SJSA1 (cell line): ENCODE measurements at regions not wholly inside any gene's neighbourhood (a gene's known extent, or its start where the extent isn't known, plus 50 kb on each side); places are given as distances from the start of the nearest gene placed in this dataset.

Experiments used
- DNase-seq, 2 experiments: peaks; one replicate each; pipeline ENCODE4 v3.0.0-alpha.2; 2015 to 2020; ENCODE audit warnings: low spot score in 2 of 2, low read depth in 1 of 2
- H3K27ac ChIP-seq: fragments of 250-450 bp; sonication (Bioruptor Pico); 2 replicates; pipeline ENCODE4 v1.5.1; 2020; ENCODE audit warnings: mild to moderate bottlenecking, moderate library complexity
- H3K27me3 ChIP-seq: fragments of 250-450 bp; sonication (Bioruptor Pico); replicated peaks from 2 replicates; pipeline ENCODE4 v1.5.1; 2020; ENCODE audit warnings: mild to moderate bottlenecking, moderate library complexity
- H3K36me3 ChIP-seq: fragments of 250-450 bp; sonication (Bioruptor Pico); 2 replicates; pipeline ENCODE4 v1.5.1; 2020; ENCODE audit warnings: mild to moderate bottlenecking
- H3K4me1 ChIP-seq: fragments of 250-450 bp; sonication (Bioruptor Pico); replicated peaks from 2 replicates; pipeline ENCODE4 v1.6.1; 2021; ENCODE audit warnings: mild to moderate bottlenecking
- H3K4me3 ChIP-seq: fragments of 250-450 bp; sonication (Bioruptor Pico); 2 replicates; pipeline ENCODE4 v1.5.1; 2020; ENCODE audit warnings: mild to moderate bottlenecking
- H3K9me3 ChIP-seq: fragments of 250-450 bp; sonication (Bioruptor Pico); replicated peaks from 2 replicates; pipeline ENCODE4 v1.5.1; 2020; ENCODE audit warnings: mild to moderate bottlenecking

GRCh38 chr19:28873301-28873700 is 339.6 kb downstream of the UQCRFS1 start:
- no peaks in the 10 kb centered on the region for H3K4me1 ChIP-seq
- H3K36me3 ChIP-seq, result no peaks in the 10 kb centered on the region
- DNase-seq, result no peak
- no peak overlapping the region for H3K27ac ChIP-seq
- H3K4me3 ChIP-seq, result no peak overlapping the region
- no peaks in the 10 kb centered on the region for H3K9me3 ChIP-seq
- 0 out of 2 replicates have a peak, but pooled peaks cover 2% of the 10 kb centered on the region for H3K27me3 ChIP-seq

DNA sequence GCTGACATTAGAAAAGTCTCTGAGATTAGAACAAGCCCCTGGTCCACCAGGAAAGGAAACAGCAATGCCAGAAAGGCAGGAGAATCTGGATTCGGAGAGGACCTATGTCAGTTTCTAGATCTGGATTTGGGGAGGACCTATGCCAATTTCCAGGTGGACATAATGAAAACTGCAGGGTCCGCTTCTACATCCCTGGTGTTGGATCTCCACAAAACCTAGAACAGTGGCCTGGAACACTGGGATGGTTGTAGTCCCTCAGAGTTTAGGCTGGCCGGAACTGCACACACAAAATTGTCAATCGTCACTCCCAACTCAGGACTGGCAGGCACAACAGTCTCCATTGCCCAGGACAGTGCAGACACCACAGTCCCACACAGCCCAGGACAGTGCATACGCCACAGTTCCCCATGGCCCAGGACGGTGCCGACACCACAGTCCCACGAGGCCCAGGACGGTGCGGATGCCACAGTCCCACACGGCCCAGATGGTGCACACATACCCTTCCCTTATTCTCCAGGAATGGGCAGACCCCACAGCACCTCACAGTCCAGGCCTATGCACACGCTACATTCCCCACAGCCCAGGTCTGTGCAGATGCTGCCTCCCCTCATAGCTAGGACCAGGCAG is 341.7 kb downstream of the UQCRFS1 start:
- H3K9me3 ChIP-seq, result no peaks in the 10 kb centered on the region; the same call in 1 of the 2 replicates
- H3K4me1 ChIP-seq, result no peaks in the 10 kb centered on the region
- 0 out of 2 replicates have a peak, but pooled peaks cover 2% of the 10 kb centered on the region for H3K27me3 ChIP-seq
- H3K36me3 ChIP-seq, result no peaks in the 10 kb centered on the region
- DNase-seq, result no peak
- H3K4me3 ChIP-seq, result no peak overlapping the region
- no peak overlapping the region for H3K27ac ChIP-seq

GRCh38 chr19:28869459-28869858 is 343.5 kb downstream of the UQCRFS1 start:
- Histone ChIP-seq H3K27ac (no peak overlapping the region), H3K36me3 (no peaks in the 10 kb centered on the region), H3K4me1 (no peaks in the 10 kb centered on the region), H3K4me3 (no peak overlapping the region), H3K27me3 (0 out of 2 replicates have a peak, but pooled peaks cover 2% of the 10 kb centered on the region), H3K9me3 (no peaks in the 10 kb centered on the region; the same call in 1 of the 2 replicates)
- no peak for DNase-seq

DNA sequence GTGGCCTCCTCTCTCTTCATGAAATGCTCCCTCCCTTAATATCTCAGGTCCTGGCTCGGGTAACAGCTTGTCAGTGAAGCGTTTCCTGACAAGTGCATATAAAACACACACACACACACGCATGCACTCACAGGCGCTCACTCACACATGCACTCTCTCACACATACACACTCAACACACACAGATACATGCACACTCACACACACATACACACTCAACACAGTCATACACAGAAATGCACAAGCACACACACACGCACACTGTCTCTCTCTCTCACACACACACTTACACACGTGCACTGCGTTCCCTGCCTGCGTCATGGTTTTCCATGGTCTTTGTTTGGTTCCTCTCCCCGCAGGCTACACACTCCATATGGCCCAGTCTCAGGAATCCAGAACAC is 344.1 kb downstream of the UQCRFS1 start:
- no peak overlapping the region for H3K27ac ChIP-seq
- DNase-seq, result no peak
- H3K36me3 ChIP-seq, result no peaks in the 10 kb centered on the region
- H3K4me3 ChIP-seq, result no peak overlapping the region
- H3K9me3 ChIP-seq, result no peaks in the 10 kb centered on the region; the same call in 1 of the 2 replicates
- no peaks in the 10 kb centered on the region for H3K4me1 ChIP-seq
- H3K27me3 ChIP-seq, result 0 out of 2 replicates have a peak, but pooled peaks cover 2% of the 10 kb centered on the region

DNA sequence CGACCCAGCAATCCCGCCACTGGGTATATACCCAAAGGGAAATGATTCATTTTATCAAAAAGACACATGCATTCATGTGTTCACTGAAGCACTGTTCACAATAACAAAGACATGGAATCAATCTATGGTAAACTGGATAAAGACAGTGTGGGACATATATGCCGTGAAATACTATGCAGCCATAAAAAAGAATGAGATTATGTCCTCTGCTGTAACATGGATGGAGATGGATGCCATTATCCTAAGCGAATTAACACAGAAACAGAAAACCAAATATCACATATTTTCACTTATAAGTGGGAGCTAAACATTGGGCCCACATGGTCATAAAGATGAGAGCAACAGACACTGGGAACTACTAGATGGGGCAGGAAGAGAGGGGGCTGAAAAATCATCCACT is 345.0 kb downstream of the UQCRFS1 start:
- Histone ChIP-seq H3K36me3 (no peaks in the 10 kb centered on the region), H3K4me3 (no peak overlapping the region), H3K27ac (no peak overlapping the region), H3K4me1 (no peaks in the 10 kb centered on the region), H3K27me3 (no peaks in the 10 kb centered on the region), H3K9me3 (no peaks in the 10 kb centered on the region; the same call in 1 of the 2 replicates)
- DNase-seq, result no peak

- Histone ChIP-seq H3K27ac (no peak overlapping the region), H3K4me1 (no peaks in the 10 kb centered on the region), H3K4me3 (no peak overlapping the region), H3K9me3 (no peaks in the 10 kb centered on the region; the same call in 1 of the 2 replicates), H3K27me3 (no peaks in the 10 kb centered on the region), H3K36me3 (no peaks in the 10 kb centered on the region)
- no peak for DNase-seq
Observed at GRCh38 chr19:28864577-28865042, 348.3 kb downstream of the UQCRFS1 start.

DNA sequence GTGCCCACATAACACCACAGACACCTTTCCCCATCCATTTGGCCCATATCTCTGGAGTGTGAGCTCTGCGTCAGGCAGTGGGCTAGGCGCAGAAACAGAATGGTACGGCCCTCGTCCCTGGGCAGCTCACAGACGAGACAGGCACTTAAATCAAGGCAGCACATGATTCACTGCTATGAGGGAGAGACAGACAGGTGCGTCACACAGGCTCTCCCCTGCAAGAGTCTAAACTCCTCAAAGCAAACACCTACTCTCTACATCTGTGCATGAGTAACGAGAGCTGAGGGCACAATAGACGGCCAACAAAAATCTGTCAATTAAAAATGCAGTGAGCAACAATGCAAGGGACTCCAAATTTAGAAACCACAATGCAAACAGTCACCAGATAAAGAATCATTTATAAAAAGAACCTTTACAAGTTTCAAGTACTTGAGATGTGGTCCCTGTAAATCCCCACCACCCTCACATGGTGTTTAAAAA is 348.9 kb downstream of the UQCRFS1 start:
- H3K27me3 ChIP-seq, result no peaks in the 10 kb centered on the region
- no peaks in the 10 kb centered on the region; the same call in 1 of the 2 replicates for H3K9me3 ChIP-seq
- H3K4me1 ChIP-seq, result no peaks in the 10 kb centered on the region
- no peak overlapping the region for H3K4me3 ChIP-seq
- no peaks in the 10 kb centered on the region for H3K36me3 ChIP-seq
- no peak for DNase-seq
- H3K27ac ChIP-seq, result no peak overlapping the region

DNA sequence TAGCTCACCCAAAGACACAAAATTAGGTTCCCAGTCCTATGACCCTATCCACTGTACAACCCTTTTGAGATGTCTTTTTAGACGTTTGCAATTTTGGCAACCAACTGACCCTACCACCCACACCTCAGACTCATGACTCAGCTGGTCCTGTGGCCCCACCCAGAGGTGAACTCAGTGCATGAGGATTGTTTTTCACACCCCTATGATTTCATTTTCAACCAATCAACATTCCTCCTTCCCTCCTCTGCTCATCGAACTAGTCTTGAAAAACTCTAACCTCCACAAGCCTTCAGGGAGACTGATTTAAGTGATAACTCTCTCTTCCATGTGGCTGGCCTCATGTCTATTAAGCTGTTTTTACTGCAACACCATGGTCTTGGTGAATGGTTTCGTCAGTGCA is 350.7 kb downstream of the UQCRFS1 start:
- no peaks in the 10 kb centered on the region; the same call in 1 of the 2 replicates for H3K9me3 ChIP-seq
- no peaks in the 10 kb centered on the region for H3K27me3 ChIP-seq
- H3K27ac ChIP-seq, result no peak overlapping the region
- H3K4me1 ChIP-seq, result no peaks in the 10 kb centered on the region
- H3K36me3 ChIP-seq, result no peaks in the 10 kb centered on the region
- DNase-seq, result no peak
- H3K4me3 ChIP-seq, result no peak overlapping the region

- no peak for DNase-seq
Observed at GRCh38 chr19:28859811-28860210, 353.1 kb downstream of the UQCRFS1 start.

DNA sequence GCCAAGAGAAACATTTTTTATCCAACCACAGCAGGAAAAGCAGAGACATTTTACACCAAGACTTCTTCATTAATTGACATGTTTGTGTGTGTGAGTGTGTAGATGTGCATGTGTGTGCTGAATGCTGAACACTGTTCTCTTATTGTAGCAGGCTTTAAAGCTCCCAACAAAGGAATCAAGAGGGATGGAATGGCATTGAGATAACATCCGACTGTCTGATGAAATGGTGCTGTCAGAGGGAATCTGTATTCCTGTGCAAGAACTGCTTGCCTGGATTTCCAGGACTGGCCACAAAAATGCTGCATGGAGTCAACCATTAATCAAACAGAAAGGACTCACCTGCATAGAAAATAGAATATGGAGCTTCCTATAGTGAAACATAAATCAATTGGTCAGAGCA is 354.0 kb downstream of the UQCRFS1 start:
- Histone ChIP-seq H3K9me3 (no peaks in the 10 kb centered on the region; the same call in 1 of the 2 replicates), H3K4me1 (no peaks in the 10 kb centered on the region), H3K36me3 (no peaks in the 10 kb centered on the region), H3K27ac (no peak overlapping the region), H3K27me3 (no peaks in the 10 kb centered on the region), H3K4me3 (no peak overlapping the region)
- DNase-seq, result no peak

More at GRCh38 chr19:28859811-28860210, 353.1 kb downstream of the UQCRFS1 start:
- Histone ChIP-seq H3K36me3 (no peaks in the 10 kb centered on the region), H3K9me3 (no peaks in the 10 kb centered on the region; the same call in 1 of the 2 replicates), H3K4me1 (no peaks in the 10 kb centered on the region), H3K4me3 (no peak overlapping the region), H3K27me3 (no peaks in the 10 kb centered on the region), H3K27ac (no peak overlapping the region)

DNA sequence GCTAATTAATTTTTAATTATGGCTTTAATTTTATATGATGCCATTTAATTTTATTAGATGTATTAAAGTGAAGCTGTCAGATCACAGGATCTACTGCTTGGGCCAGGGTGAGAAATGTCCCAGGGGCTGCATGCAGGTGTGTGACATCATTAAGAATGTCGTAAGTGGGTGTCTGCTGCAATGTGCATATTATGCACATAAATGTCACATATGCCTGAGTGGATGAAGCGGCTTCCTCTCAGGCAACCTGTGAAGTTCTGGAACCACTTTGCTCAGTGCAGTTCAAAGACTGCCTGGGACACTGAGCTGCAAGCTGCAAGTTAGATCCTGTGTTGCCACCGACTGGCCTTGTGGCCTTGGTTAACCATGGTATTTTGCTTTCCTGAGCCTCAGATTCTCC is 355.0 kb downstream of the UQCRFS1 start:
- no peaks in the 10 kb centered on the region for H3K27me3 ChIP-seq
- no peak overlapping the region for H3K4me3 ChIP-seq
- H3K27ac ChIP-seq, result no peak overlapping the region
- no peak for DNase-seq
- no peaks in the 10 kb centered on the region for H3K4me1 ChIP-seq
- no peaks in the 10 kb centered on the region for H3K36me3 ChIP-seq
- H3K9me3 ChIP-seq, result no peaks in the 10 kb centered on the region; the same call in 1 of the 2 replicates

- H3K4me3 ChIP-seq, result no peak overlapping the region
- no peak for DNase-seq
- H3K4me1 ChIP-seq, result no peaks in the 10 kb centered on the region
- H3K9me3 ChIP-seq, result no peaks in the 10 kb centered on the region; the same call in 1 of the 2 replicates
- H3K27me3 ChIP-seq, result no peaks in the 10 kb centered on the region
- H3K27ac ChIP-seq, result no peak overlapping the region
- H3K36me3 ChIP-seq, result no peaks in the 10 kb centered on the region
Observed at GRCh38 chr19:28855216-28855615, 357.7 kb downstream of the UQCRFS1 start.

GRCh38 chr19:28847468-28847867 is 365.5 kb downstream of the UQCRFS1 start:
- H3K4me3 ChIP-seq, result no peak overlapping the region
- no peak overlapping the region for H3K27ac ChIP-seq
- no peaks in the 10 kb centered on the region for H3K27me3 ChIP-seq
- no peaks in the 10 kb centered on the region for H3K4me1 ChIP-seq
- no peak for DNase-seq
- no peaks in the 10 kb centered on the region for H3K36me3 ChIP-seq
- 0 out of 2 replicates have a peak, but pooled peaks cover 3% of the 10 kb centered on the region for H3K9me3 ChIP-seq

DNA sequence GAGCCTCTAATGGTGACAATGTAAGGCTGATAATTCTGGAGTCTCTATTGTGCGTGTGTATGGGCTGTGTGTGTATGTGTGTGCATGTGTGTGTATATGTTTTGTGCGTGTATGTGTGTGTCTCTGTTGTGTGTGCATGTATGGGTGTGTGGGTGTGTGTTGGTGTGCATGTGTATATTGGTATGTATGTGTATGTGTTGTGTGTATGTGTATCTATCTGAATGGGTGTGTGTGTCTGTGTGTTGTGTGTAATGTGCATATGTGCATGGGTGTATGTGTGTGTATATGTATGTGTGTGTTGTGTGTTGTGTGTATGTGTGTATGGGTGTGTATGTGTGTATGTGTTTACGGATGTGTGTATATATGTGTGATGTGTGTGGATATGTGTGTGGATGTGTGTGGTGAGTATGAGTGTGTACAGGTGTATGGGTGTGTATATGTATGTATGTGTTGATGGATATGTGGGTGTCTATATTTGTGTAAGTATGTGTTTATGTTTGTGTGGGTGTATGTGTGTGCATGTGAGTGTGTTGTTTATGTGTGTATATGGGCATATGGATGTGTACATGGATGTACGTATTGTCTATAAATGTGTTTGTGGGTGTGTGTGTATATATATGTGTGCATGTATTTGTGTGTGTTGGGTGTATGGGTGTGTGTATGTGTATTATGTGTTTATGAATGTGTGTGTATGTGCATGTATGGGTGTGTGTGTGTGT is 366.7 kb downstream of the UQCRFS1 start:
- no peak overlapping the region for H3K4me3 ChIP-seq
- 0 out of 2 replicates have a peak, but pooled peaks cover 3% of the 10 kb centered on the region for H3K9me3 ChIP-seq
- no peaks in the 10 kb centered on the region for H3K27me3 ChIP-seq
- DNase-seq, result no peak
- H3K36me3 ChIP-seq, result no peaks in the 10 kb centered on the region
- no peak overlapping the region for H3K27ac ChIP-seq
- no peaks in the 10 kb centered on the region for H3K4me1 ChIP-seq
